Suprapubic skin (tissue), 4 donors: ENCODE measurements at regions not wholly inside any gene's neighbourhood (a gene's known extent, or its start where the extent isn't known, plus 50 kb on each side); places are given as distances from the start of the nearest gene placed in this dataset.

Experiments used
- DNase-seq, 2 donors: peaks; one replicate each; pipeline ENCODE4 v3.0.0-alpha.2; 2019; ENCODE audit warnings: low spot score in 2 of 2
- H3K27ac ChIP-seq: fragments of 200-600 bp; sonication (generic); one replicate; pipeline ENCODE4 v1.5.1; 2019
- H3K27me3 ChIP-seq: fragments of 200-600 bp; sonication (generic); one replicate; pipeline ENCODE4 v1.5.1; 2019
- H3K36me3 ChIP-seq: fragments of 200-600 bp; sonication (generic); one replicate; pipeline ENCODE4 v1.5.1; 2019
- H3K4me1 ChIP-seq: fragments of 200-600 bp; sonication (generic); one replicate; pipeline ENCODE4 v1.5.1; 2019
- H3K4me3 ChIP-seq: fragments of 200-600 bp; sonication (generic); one replicate; pipeline ENCODE4 v1.5.1; 2019; ENCODE audit warnings: mild to moderate bottlenecking
- H3K9me3 ChIP-seq: fragments of 200-600 bp; sonication (generic); one replicate; pipeline ENCODE4 v1.5.1; 2019
- EP300 ChIP-seq: sonication (generic); formaldehyde crosslinking; IDR thresholded peaks from one replicate; pipeline ENCODE4 v1.6.1; 2017; ENCODE audit warnings: antibody characterized with exemption
- POLR2A ChIP-seq, 2 donors: fragments of 450-650 bp; IDR thresholded peaks; one replicate each; pipeline ENCODE4 v1.6.1; 2017; ENCODE audit warnings: antibody characterized with exemption in 2 of 2, mild to moderate bottlenecking in 2 of 2, moderate library complexity in 2 of 2
- POLR2AphosphoS5 ChIP-seq, 3 donors: sonication (generic); formaldehyde crosslinking; IDR thresholded peaks; one replicate each; pipeline ENCODE4 v1.6.1; 2017; ENCODE audit warnings: antibody characterized with exemption in 3 of 3
- WGBS: methylation state at CpG from one replicate; pipeline ENCODE4 v1.1.5; 2018; 5-methylcytosine and 5-hydroxymethylcytosine counted together
- TF ChIP-seq, protein P1 (sequence below), 2 donors: fragments of 200-600 bp in 1 of 2; fragments of 450-650 bp in 1 of 2; sonication (generic) in 1 of 2; IDR thresholded peaks; one replicate each; pipeline ENCODE4 v1.5.1; 2016 to 2019; ENCODE audit warnings: antibody characterized with exemption in 2 of 2, mild to moderate bottlenecking in 1 of 2, moderate library complexity in 1 of 2

DNA sequence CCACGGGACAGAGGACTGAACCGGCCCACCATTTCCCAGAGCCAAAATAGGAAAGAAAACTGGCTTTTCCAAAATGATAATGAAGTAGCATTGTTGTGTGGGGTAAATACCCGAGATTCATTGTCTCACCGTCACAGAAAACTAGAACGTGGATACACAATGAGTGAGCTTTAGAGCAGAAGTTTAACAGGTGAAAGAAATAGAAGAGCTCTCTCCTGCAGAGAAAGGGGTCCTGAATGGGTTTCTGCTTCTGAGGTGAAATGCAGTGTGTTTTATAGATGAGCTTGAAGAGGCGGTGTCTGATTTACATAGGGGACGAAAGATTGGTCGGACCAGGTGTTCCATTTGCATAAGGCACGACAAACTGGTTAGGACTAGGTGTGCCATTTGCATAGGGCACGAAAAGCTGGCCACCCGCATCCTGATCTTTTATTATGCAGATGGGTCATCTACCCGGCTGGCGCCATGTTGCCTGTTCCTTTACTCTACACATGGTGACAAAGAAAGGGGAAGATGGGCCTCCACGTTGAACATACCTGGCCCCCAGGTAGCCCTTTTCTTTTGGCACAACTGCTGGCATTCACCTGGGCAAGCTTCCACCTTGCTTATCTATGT, 118.1 kb downstream of the ATXN3L start:
- no peaks in the 10 kb centered on the region for H3K9me3 ChIP-seq
- no peak for TF ChIP-seq POLR2AphosphoS5 (IDR thresholded peaks at IDR 0.05)
- no peaks in the 10 kb centered on the region for H3K4me1 ChIP-seq
- WGBS, result 75% methylated on average over 14 of the region's 14 CpGs
- no peak for DNase-seq
- H3K4me3 ChIP-seq, result no peak overlapping the region
- H3K36me3 ChIP-seq, result no peaks in the 10 kb centered on the region
- H3K27me3 ChIP-seq, result no peaks in the 10 kb centered on the region
- H3K27ac ChIP-seq, result no peak overlapping the region

DNA sequence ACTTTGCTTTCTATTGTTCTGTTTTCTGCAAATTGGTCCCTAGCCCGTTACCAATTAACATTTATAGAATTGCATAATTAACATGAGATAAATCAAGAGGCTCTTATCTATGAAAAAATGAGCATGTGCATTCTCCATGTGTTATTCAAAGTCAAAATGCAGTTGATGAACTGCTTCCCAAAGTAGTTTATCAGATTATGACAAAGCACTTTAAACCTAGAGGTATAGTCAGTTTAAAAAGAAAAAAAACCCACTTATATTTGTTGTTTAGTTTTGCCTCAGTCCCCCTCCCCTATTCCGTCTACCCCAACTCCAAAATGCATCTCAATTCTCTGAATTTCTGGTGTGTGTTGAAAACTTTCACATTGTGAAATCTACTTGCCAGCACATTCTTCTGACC, 119.5 kb downstream of the ATXN3L start:
- no peaks in the 10 kb centered on the region for H3K9me3 ChIP-seq
- no peak for DNase-seq
- H3K4me3 ChIP-seq, result no peak overlapping the region
- no peaks in the 10 kb centered on the region for H3K4me1 ChIP-seq
- no peaks in the 10 kb centered on the region for H3K27me3 ChIP-seq
- no peak overlapping the region for H3K27ac ChIP-seq
- 75% methylated on average over 2 of the region's 2 CpGs for WGBS
- H3K36me3 ChIP-seq, result no peaks in the 10 kb centered on the region
- TF ChIP-seq, protein P1, sequence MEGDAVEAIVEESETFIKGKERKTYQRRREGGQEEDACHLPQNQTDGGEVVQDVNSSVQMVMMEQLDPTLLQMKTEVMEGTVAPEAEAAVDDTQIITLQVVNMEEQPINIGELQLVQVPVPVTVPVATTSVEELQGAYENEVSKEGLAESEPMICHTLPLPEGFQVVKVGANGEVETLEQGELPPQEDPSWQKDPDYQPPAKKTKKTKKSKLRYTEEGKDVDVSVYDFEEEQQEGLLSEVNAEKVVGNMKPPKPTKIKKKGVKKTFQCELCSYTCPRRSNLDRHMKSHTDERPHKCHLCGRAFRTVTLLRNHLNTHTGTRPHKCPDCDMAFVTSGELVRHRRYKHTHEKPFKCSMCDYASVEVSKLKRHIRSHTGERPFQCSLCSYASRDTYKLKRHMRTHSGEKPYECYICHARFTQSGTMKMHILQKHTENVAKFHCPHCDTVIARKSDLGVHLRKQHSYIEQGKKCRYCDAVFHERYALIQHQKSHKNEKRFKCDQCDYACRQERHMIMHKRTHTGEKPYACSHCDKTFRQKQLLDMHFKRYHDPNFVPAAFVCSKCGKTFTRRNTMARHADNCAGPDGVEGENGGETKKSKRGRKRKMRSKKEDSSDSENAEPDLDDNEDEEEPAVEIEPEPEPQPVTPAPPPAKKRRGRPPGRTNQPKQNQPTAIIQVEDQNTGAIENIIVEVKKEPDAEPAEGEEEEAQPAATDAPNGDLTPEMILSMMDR (IDR thresholded peaks at IDR 0.05), result no peak
- TF ChIP-seq POLR2AphosphoS5 (IDR thresholded peaks at IDR 0.05), result no peak
- no peak for TF ChIP-seq POLR2A (IDR thresholded peaks at IDR 0.05)
- no peak for TF ChIP-seq EP300

DNA sequence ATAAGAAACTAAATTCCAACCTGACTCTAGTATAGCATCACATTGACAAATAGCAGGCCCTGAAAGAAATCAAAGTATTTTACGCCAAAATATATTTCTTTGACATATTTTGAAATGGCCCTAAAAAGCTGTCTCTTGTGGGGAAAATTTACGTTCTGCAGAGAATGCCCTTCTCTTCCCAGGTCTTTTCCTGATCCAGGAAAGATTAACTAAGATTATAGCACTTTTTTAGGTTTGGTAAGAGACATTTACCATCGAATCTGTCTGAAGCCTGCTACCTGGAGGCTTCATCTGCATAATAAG, 121.1 kb downstream of the ATXN3L start:
- TF ChIP-seq, protein P1 (IDR thresholded peaks at IDR 0.05), result no peak
- 83% methylated on average over 3 of the region's 3 CpGs for WGBS
- H3K27ac ChIP-seq, result no peak overlapping the region
- H3K9me3 ChIP-seq, result no peaks in the 10 kb centered on the region
- H3K36me3 ChIP-seq, result no peaks in the 10 kb centered on the region
- H3K4me3 ChIP-seq, result no peak overlapping the region
- peaks cover 3% of the 10 kb centered on the region for H3K4me1 ChIP-seq
- H3K27me3 ChIP-seq, result no peaks in the 10 kb centered on the region
- no peak for DNase-seq

DNA sequence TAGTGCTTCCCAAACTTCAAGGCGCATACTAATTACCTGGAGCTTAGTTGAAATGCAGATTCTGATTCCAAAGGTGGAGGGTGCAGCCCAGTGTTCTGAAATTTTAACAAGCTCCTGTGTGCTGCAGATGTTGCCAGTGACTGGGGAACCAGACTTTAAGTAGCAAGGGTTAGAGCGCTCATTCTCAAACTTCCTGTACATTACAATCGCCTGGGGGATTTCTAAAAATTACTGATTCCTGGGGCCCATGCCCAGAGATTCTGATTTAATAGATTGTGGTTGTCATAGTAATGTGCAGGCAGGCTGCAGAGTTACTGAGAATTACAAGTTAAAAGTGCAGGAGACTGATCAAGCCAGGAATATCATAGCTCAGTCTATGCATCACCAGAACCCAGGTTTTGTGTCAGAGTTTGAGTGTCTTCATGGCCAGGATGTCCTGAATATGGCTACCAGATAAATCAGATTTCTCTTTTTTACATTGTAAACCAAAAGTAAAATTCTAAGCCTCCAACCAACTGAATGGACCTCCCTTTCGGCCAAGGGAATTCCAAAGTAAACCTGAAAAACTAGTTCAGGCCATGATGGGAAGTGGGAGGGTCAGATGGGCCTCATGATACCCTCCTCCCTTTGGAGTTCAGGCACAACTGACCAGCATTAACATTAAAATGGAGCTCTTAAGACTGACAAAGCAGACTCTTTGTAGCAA, 121.6 kb downstream of the ATXN3L start:
- Histone ChIP-seq H3K4me1 (peaks cover 3% of the 10 kb centered on the region), H3K36me3 (no peaks in the 10 kb centered on the region), H3K4me3 (no peak overlapping the region), H3K27ac (no peak overlapping the region), H3K27me3 (no peaks in the 10 kb centered on the region), H3K9me3 (no peaks in the 10 kb centered on the region)
- 68% methylated on average over 4 of the region's 4 CpGs for WGBS
- TF ChIP-seq, protein P1 (IDR thresholded peaks at IDR 0.05), result no peak
- TF ChIP-seq POLR2A (IDR thresholded peaks at IDR 0.05), result no peak
- TF ChIP-seq EP300, result no peak
- TF ChIP-seq POLR2AphosphoS5 (IDR thresholded peaks at IDR 0.05), result no peak
- no peak for DNase-seq

DNA sequence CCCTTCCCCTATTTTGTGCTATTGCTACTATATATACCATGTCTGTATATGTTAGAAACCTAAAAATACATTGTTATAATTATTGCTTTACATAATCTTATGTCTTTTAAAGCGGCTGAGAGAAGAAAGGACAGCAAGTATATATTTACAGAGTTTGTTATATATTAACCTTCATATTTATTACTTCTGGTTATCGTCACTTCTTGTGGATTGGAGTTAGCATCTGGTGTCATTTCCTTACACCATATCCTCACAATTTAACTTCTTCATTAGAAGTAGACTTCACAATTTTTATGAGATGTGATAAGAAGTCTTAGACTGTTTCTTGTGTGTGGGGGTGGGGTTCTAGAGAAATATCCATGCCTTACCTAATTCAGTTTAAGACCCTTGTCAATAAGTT, 123.1 kb downstream of the ATXN3L start:
- Histone ChIP-seq H3K27ac (no peak overlapping the region), H3K27me3 (no peaks in the 10 kb centered on the region), H3K4me3 (no peak overlapping the region), H3K9me3 (no peaks in the 10 kb centered on the region), H3K4me1 (peaks cover 3% of the 10 kb centered on the region), H3K36me3 (no peaks in the 10 kb centered on the region)
- TF ChIP-seq POLR2A (IDR thresholded peaks at IDR 0.05) (no peak), EP300 (no peak), POLR2AphosphoS5 (IDR thresholded peaks at IDR 0.05) (no peak)
- TF ChIP-seq, protein P1 (IDR thresholded peaks at IDR 0.05), result no peak
- 90% methylated on average over 2 of the region's 2 CpGs for WGBS
- DNase-seq, result no peak

DNA sequence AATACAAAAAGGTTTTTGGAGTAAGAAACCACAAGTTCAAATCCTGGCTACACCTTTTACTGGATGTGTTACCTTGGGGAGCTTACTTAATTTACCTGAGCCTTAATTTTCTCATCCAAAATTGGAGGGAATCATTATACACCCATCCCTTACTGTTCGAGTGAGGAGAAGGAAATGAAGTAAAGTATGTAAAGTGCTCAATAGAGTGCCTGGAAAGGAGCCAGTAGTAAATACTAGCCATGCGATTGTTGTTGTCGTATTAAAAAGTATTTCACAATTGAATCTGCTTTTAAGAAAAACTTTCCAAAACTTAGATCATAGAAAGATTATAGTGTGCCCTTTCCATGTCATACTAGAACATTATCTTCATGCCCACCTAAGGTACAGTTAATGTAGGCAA, 124.5 kb downstream of the ATXN3L start:
- Histone ChIP-seq H3K4me1 (peaks cover 3% of the 10 kb centered on the region), H3K36me3 (no peaks in the 10 kb centered on the region), H3K9me3 (no peaks in the 10 kb centered on the region), H3K27me3 (no peaks in the 10 kb centered on the region), H3K4me3 (no peak overlapping the region), H3K27ac (no peak overlapping the region)
- WGBS, result 51% methylated on average over 3 of the region's 3 CpGs
- TF ChIP-seq POLR2A (IDR thresholded peaks at IDR 0.05), result no peak
- TF ChIP-seq EP300, result no peak
- no peak for TF ChIP-seq POLR2AphosphoS5 (IDR thresholded peaks at IDR 0.05)
- TF ChIP-seq, protein P1 (IDR thresholded peaks at IDR 0.05), result no peak
- no peak for DNase-seq
